RWPE2 (cell line): ENCODE measurements at regions not wholly inside any gene's neighbourhood (a gene's known extent, or its start where the extent isn't known, plus 50 kb on each side); places are given as distances from the start of the nearest gene placed in this dataset.

ENCODE experiments used
- ATAC-seq: fragments of 200-7000 bp; cut with Tn5 transposase; 3 replicates; pipeline ENCODE4 v1.9.1; 2021; ENCODE audit warnings: low read depth
- DNase-seq: peaks from one replicate; pipeline ENCODE4 v3.0.0-alpha.2; 2020; ENCODE audit warnings: low spot score
- H3K27ac ChIP-seq: fragments of 450-650 bp; 2 replicates; pipeline ENCODE4 v1.5.1; 2017; ENCODE audit warnings: mild to moderate bottlenecking; ENCODE audit not compliant: poor library complexity, severe bottlenecking
- H3K27me3 ChIP-seq: fragments of 250-450 bp; sonication (Bioruptor Pico); 2 replicates; pipeline ENCODE4 v1.5.1; 2021; ENCODE audit warnings: mild to moderate bottlenecking, moderate library complexity; ENCODE audit not compliant: insufficient read depth, poor library complexity, severe bottlenecking
- H3K36me3 ChIP-seq: fragments of 250-450 bp; sonication (Bioruptor Pico); 2 replicates; pipeline ENCODE4 v1.5.1; 2020; ENCODE audit warnings: low read depth, mild to moderate bottlenecking, moderate library complexity
- H3K4me1 ChIP-seq: fragments of 250-450 bp; sonication (Bioruptor Pico); 2 replicates; pipeline ENCODE4 v1.5.1; 2021; ENCODE audit warnings: mild to moderate bottlenecking, moderate library complexity; ENCODE audit not compliant: insufficient read depth, poor library complexity, severe bottlenecking
- H3K4me3 ChIP-seq: fragments of 250-450 bp; sonication (Bioruptor Pico); 2 replicates; pipeline ENCODE4 v1.5.1; 2021; ENCODE audit warnings: mild to moderate bottlenecking, moderate library complexity; ENCODE audit not compliant: severe bottlenecking
- H3K9me3 ChIP-seq: fragments of 250-450 bp; sonication (Bioruptor Pico); 2 replicates; pipeline ENCODE4 v1.5.1; 2021; ENCODE audit warnings: mild to moderate bottlenecking, moderate library complexity; ENCODE audit not compliant: severe bottlenecking
- CTCF ChIP-seq: fragments of 450-650 bp; IDR thresholded peaks from one replicate; pipeline ENCODE4 v1.5.1; 2017; ENCODE audit warnings: mild to moderate bottlenecking, moderate library complexity; ENCODE audit not compliant: poor library complexity, severe bottlenecking

DNA sequence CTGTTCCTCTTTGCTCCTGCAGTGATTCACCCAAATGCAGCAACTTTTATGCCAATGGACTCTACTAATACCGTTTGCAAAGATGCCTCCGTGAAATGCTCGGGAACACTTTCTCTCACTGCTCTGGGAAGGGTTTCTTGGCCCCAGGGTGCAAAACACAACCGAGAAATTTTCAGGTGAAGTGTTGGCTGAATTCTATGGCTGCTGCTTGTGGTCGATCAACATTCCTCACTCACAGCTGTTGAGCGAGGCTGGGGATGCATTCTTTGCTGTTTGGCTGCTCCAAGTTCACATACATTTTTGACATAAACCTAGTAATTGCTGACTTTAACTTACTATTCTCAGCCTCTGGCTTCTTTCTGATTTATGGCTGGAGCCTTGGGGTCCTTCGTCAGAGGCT, 342.0 kb upstream of the CHD6 start:
- ATAC-seq (no peak), DNase-seq (no peak)
- no peaks in the 10 kb centered on the region for H3K27me3 ChIP-seq
- no peak for TF ChIP-seq CTCF
- no peak overlapping the region for H3K27ac ChIP-seq
- H3K4me3 ChIP-seq: no peak overlapping the region
- no peaks in the 10 kb centered on the region for H3K36me3 ChIP-seq
- no peaks in the 10 kb centered on the region for H3K4me1 ChIP-seq
- H3K9me3 ChIP-seq: no peaks in the 10 kb centered on the region

DNA sequence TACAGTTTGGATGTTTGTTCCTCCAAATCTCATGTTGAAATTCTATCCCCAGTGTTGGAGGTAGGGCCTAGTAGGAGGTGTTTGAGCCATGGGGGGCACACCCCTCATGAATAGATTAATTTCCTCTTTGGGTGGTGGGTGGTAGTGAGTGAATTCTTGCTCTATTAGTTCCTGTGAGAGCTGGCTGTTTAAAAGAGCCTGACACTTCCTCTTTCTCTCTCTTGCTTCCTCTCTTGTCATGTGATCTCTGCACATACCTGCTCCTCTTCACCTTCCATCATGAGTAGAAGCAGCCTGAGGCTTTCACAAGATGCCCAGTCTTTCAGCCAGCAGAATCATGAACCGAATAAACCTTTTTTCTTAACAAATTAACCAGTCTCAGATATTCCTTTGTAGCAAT, 340.2 kb upstream of the CHD6 start:
- no peak for DNase-seq
- Histone ChIP-seq H3K27me3 (no peaks in the 10 kb centered on the region), H3K9me3 (no peaks in the 10 kb centered on the region), H3K36me3 (no peaks in the 10 kb centered on the region), H3K4me3 (no peak overlapping the region), H3K4me1 (no peaks in the 10 kb centered on the region), H3K27ac (no peak overlapping the region)
- ATAC-seq: no peak
- no peak for TF ChIP-seq CTCF

DNA sequence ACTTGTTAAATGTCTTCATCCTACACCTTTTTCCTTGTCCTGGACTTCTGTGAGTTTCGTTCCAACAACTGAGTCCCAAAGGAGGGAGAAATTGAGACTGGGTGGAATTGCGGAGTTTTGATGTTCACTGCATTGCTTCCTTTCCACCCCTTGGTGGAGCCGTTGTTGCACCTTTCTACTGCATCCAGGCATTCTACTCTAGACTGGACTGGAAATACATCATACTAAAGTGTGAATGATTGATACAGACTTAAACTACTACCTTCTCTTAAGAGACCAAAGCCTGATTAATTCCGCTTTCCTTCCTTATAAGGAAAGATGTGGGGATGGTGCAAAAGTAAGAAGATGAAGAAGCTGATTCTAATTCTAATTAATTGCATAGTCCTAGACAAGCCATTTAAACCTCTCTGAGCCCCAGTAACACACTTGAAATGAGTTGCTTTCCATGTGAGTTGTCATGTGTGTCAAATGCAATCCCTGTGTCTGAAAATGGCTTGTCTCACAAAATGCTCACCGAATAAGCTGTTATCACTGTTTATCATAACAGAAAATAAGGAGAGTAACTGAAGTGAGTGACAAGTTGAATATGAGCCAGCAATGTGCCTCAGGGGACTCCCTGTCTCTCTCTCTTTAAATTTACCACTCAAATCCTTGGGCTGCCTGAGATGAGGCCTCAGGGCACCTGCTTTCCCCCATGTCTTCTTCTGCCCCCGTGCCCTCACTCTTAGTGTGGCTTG, 338.3 kb upstream of the CHD6 start:
- Histone ChIP-seq H3K4me1 (no peaks in the 10 kb centered on the region), H3K4me3 (no peak overlapping the region), H3K9me3 (no peaks in the 10 kb centered on the region), H3K27ac (no peak overlapping the region), H3K27me3 (no peaks in the 10 kb centered on the region), H3K36me3 (no peaks in the 10 kb centered on the region)
- ATAC-seq (peak; percentile 20; the same call in 1 of the 3 replicates), DNase-seq (no peak)
- TF ChIP-seq CTCF: peak; percentile 68

DNA sequence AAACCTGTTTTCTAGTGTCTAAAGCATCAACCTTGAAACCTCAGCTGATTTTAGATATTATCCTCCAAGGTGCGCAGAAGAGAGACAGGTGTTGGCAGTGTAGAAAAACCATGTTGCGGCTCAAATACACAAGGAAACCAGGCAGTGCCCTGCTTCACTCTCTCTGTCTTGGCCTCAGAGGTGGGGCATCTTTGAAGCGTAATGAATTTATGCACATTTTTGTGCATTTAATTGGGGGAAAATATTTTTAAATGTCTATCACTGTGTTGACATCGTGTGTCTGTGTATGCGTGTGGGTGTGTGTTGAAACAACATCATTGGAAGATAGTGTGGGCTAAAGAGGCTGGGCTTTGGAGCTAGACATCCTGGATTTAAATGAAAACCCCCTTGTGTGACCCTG, 334.0 kb upstream of the CHD6 start:
- H3K4me3 ChIP-seq: no peak overlapping the region
- no peak for DNase-seq
- H3K27me3 ChIP-seq: peaks cover under 1% of the 10 kb centered on the region
- no peak for ATAC-seq
- no peak overlapping the region for H3K27ac ChIP-seq
- no peaks in the 10 kb centered on the region for H3K4me1 ChIP-seq
- no peaks in the 10 kb centered on the region for H3K9me3 ChIP-seq
- no peak for TF ChIP-seq CTCF
- H3K36me3 ChIP-seq: no peaks in the 10 kb centered on the region

- Histone ChIP-seq H3K27me3 (peaks cover 6% of the 10 kb centered on the region), H3K27ac (no peak overlapping the region), H3K4me3 (no peak overlapping the region), H3K9me3 (no peaks in the 10 kb centered on the region), H3K36me3 (no peaks in the 10 kb centered on the region), H3K4me1 (no peaks in the 10 kb centered on the region)
- DNase-seq (no peak), ATAC-seq (no peak)
- no peak for TF ChIP-seq CTCF
Observed at GRCh38 chr20:41951615-41952014, 333.4 kb upstream of the CHD6 start.
